HepG2 (cell line): ENCODE measurements at regions not wholly inside any gene's neighbourhood (a gene's known extent, or its start where the extent isn't known, plus 50 kb on each side); places are given as distances from the start of the nearest gene placed in this dataset.
A peak's percentile ranks its signal among the peaks of the same experiment; 100 is the strongest.

Experiments used
- ARID5B ChIP-seq: IDR thresholded peaks from 2 replicates; pipeline ENCODE4 v1.4.0; 2020; ENCODE audit warnings: mild to moderate bottlenecking, missing genetic modification reagents
- LBX2 ChIP-seq: sonication (generic); formaldehyde crosslinking; IDR thresholded peaks from 2 replicates; pipeline ENCODE4 v1.5.0; 2020; ENCODE audit warnings: missing genetic modification reagents, mild to moderate bottlenecking, borderline replicate concordance
- MAFG ChIP-seq: sonication (generic); formaldehyde crosslinking; IDR thresholded peaks from 2 replicates; pipeline ENCODE4 v1.5.1; 2020; ENCODE audit warnings: mild to moderate bottlenecking, missing genetic modification reagents
- MIXL1 ChIP-seq: IDR thresholded peaks from 2 replicates; pipeline ENCODE4 v1.6.1; 2016
- UBTF ChIP-seq: sonication (generic); formaldehyde crosslinking; IDR thresholded peaks from 2 replicates; pipeline ENCODE4 v1.4.0; 2020; ENCODE audit warnings: mild to moderate bottlenecking, missing genetic modification reagents
- ZBED4 ChIP-seq: sonication (generic); formaldehyde crosslinking; IDR thresholded peaks from 2 replicates; pipeline ENCODE4 v1.4.0; 2020; ENCODE audit warnings: missing genetic modification reagents, borderline replicate concordance
- ZNF350 ChIP-seq: sonication (generic); formaldehyde crosslinking; IDR thresholded peaks from 2 replicates; pipeline ENCODE4 v1.4.0; 2020; ENCODE audit warnings: mild to moderate bottlenecking, low read depth, missing genetic modification reagents, borderline replicate concordance
- ZNF501 ChIP-seq: sonication (generic); formaldehyde crosslinking; IDR thresholded peaks from 2 replicates; pipeline ENCODE4 v1.5.1; 2020; ENCODE audit warnings: mild to moderate bottlenecking, moderate library complexity, missing genetic modification reagents

- TF ChIP-seq ARID5B (CRISPR knock-in tag) (peak; percentile 57; the same call in 1 of the 2 replicates), ZBED4 (CRISPR knock-in tag) (no peak; the same call in 1 of the 2 replicates), UBTF (no peak), ZNF501 (CRISPR knock-in tag) (no peak), MIXL1 (CRISPR knock-in tag) (0 out of 2 replicates have a peak, but pooled peaks have one; percentile 23), ZNF350 (CRISPR knock-in tag) (0 out of 2 replicates have a peak, but pooled peaks have one; percentile 14), MAFG (CRISPR knock-in tag) (0 out of 2 replicates have a peak, but pooled peaks have one; percentile 15), LBX2 (no peak)
Observed at GRCh38 chr17:72392056-72393010, 271.5 kb downstream of the SOX9 start (continued).
